HUES6 (cell line): ENCODE measurements at regions not wholly inside any gene's neighbourhood (a gene's known extent, or its start where the extent isn't known, plus 50 kb on each side); places are given as distances from the start of the nearest gene placed in this dataset.

ENCODE experiments used
- H3K27ac ChIP-seq: 2 replicates; pipeline ENCODE4 v1.7.0; 2013; ENCODE audit warnings: low read depth, mild to moderate bottlenecking, low read length, inconsistent platforms
- H3K27me3 ChIP-seq: 2 replicates; pipeline ENCODE4 v1.6.1; 2013; ENCODE audit warnings: low read length; ENCODE audit not compliant: control insufficient read depth, insufficient read depth
- H3K36me3 ChIP-seq: 2 replicates; pipeline ENCODE4 v1.6.1; 2013; ENCODE audit warnings: low read length; ENCODE audit not compliant: control insufficient read depth, insufficient read depth
- H3K4me1 ChIP-seq: 2 replicates; pipeline ENCODE4 v1.6.1; 2013; ENCODE audit warnings: low read length; ENCODE audit not compliant: control insufficient read depth, insufficient read depth
- H3K4me3 ChIP-seq: 2 replicates; pipeline ENCODE4 v1.5.1; 2013; ENCODE audit warnings: low read depth, low read length
- H3K9ac ChIP-seq: one replicate; pipeline ENCODE4 v1.6.1; 2013; ENCODE audit warnings: mild to moderate bottlenecking, low read length
- H3K9me3 ChIP-seq: 2 replicates; pipeline ENCODE4 v1.6.1; 2013; ENCODE audit warnings: low read depth, low read length; ENCODE audit not compliant: control insufficient read depth, insufficient read depth

DNA sequence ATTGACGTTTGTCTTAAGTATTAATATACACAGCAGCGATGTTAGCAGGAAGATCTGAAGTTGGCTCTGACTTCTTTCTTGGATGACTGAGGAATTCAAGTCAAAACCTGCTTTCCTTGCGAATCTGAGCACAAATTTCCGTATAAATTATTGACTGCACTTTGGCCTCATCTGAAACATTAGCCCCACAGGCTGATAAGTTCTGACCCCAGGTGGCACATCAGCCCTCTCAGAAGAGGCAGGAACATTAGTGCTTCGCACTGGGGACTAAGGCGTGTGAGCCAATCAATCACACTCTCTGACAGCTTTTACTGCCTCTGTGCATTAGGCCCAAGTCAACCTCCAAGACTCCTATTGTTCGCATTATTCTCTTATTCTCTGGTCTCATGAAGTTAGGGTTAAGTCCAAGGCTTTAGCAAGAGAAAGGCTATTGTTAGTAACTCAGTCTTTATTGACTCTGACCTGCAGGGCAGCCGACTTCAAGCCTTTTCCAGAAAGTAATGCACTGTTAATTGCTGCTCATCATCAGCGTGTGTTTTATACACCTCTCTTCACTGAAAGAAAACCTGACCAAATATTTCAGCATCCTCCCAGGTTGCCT is 84.2 kb downstream of the ZNF608 start:
- peak overlapping the region; percentile 43; the same call in 1 of the 2 replicates for H3K4me3 ChIP-seq
- H3K27me3 ChIP-seq: no peaks in the 10 kb centered on the region
- H3K36me3 ChIP-seq: no peaks in the 10 kb centered on the region
- peaks cover 85% of the 10 kb centered on the region for H3K4me1 ChIP-seq
- H3K9ac ChIP-seq: peak overlapping the region; percentile 64
- H3K27ac ChIP-seq: peak overlapping the region; percentile 44; the same call in 1 of the 2 replicates
- H3K9me3 ChIP-seq: no peaks in the 10 kb centered on the region

DNA sequence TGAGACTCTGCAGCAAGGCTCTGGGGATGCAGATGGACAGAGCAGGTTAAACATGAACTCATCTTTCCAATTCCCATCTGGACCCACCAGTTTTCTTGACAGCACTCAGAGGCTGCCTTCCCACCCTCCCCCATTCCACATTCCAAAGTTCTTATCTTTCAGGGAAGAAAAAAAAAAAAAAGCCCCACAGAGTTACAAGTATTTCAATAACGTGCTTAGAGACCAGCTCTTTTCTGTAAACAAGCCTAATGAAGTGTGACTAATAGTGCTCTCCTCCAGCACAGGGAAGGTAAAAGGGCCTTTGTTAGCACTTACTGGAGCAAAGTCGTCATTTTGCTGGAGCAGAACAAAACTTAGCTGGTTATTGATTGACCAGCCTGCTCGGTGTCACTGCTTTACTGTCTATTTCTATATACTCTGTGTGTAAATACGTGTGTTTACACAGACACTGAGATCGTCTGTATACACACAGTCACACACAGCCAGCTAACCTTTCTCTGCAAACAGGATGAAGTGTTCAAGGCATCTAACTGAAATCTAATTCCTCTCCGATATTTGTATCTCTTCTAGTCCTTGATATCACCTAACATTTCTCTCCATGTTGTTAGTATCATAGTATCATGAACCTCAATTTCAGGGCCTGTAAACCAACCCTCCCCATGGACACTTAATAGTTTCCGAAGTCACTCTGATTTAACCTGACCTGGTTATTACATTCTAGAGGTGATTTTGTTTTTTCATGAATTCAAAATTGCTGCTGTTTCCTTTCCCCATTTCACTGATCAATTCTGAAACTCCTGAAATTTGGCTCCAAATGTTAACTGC is 84.9 kb downstream of the ZNF608 start:
- H3K27ac ChIP-seq: peak overlapping the region; percentile 41; the same call in 1 of the 2 replicates

GRCh38 chr5:124660229-124661093 is 86.0 kb downstream of the ZNF608 start:
- Histone ChIP-seq H3K4me1 (peaks cover 87% of the 10 kb centered on the region), H3K27me3 (no peaks in the 10 kb centered on the region), H3K36me3 (no peaks in the 10 kb centered on the region), H3K9me3 (no peaks in the 10 kb centered on the region), H3K27ac (peak overlapping the region; percentile 32; the same call in 1 of the 2 replicates), H3K9ac (peak overlapping the region; percentile 20), H3K4me3 (peak overlapping the region; percentile 43)

More for the DNA sequence above, 84.9 kb downstream of the ZNF608 start:
- no peaks in the 10 kb centered on the region for H3K27me3 ChIP-seq
- H3K4me1 ChIP-seq: peaks cover 87% of the 10 kb centered on the region
- H3K9me3 ChIP-seq: no peaks in the 10 kb centered on the region
- peak overlapping the region; percentile 64 for H3K9ac ChIP-seq
- no peaks in the 10 kb centered on the region for H3K36me3 ChIP-seq
- peak overlapping the region; percentile 43 for H3K4me3 ChIP-seq

- H3K4me3 ChIP-seq: no peak overlapping the region
- H3K9ac ChIP-seq: peak overlapping the region; percentile 36
- no peaks in the 10 kb centered on the region for H3K9me3 ChIP-seq
- peaks cover 90% of the 10 kb centered on the region for H3K4me1 ChIP-seq
- no peaks in the 10 kb centered on the region for H3K27me3 ChIP-seq
- H3K27ac ChIP-seq: no peak overlapping the region
- H3K36me3 ChIP-seq: no peaks in the 10 kb centered on the region
These were observed 86.6 kb downstream of the ZNF608 start for GRCh38 chr5:124659798-124660197.

GRCh38 chr5:124658867-124659557 is 87.4 kb downstream of the ZNF608 start:
- H3K4me1 ChIP-seq: peaks cover 89% of the 10 kb centered on the region

DNA sequence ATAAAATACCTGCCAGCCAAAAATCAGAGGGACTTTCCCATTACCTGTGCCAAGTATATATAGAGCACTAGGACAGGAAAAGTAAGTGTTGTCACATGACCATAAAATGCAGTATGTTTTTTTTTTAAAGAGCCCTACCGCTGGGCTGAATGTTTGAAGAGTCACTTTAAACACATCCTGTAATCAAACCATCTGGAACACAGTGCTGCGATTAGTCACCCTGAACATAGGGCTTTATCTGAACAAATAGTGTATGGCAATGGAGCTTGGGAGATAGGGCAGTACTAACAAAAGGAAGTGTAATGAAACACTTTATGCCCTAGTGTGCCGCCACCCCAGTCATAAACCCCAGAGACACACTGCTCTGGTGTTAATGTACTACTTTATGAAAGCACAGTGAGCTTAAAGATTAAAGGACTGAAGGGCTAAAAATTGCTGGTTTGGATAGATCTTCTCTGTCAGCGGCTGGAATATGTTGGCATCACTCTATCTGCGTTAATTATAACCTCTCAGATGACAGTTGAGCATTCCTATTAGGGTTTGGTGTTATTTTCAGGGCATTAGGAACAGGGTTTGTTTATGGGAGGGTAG is 90.4 kb downstream of the ZNF608 start:
- no peak overlapping the region for H3K4me3 ChIP-seq
- H3K9me3 ChIP-seq: no peaks in the 10 kb centered on the region
- H3K36me3 ChIP-seq: peaks cover 8% of the 10 kb centered on the region; the same call in 1 of the 2 replicates
- no peak overlapping the region for H3K9ac ChIP-seq
- no peak overlapping the region for H3K27ac ChIP-seq
- no peaks in the 10 kb centered on the region for H3K27me3 ChIP-seq
- peaks cover 81% of the 10 kb centered on the region for H3K4me1 ChIP-seq

More at GRCh38 chr5:124658867-124659557, 87.4 kb downstream of the ZNF608 start:
- no peak overlapping the region for H3K4me3 ChIP-seq
- no peak overlapping the region for H3K27ac ChIP-seq
- peak overlapping the region; percentile 36 for H3K9ac ChIP-seq
- H3K27me3 ChIP-seq: no peaks in the 10 kb centered on the region
- H3K36me3 ChIP-seq: peaks cover 8% of the 10 kb centered on the region; the same call in 1 of the 2 replicates
- no peaks in the 10 kb centered on the region for H3K9me3 ChIP-seq

- Histone ChIP-seq H3K9me3 (no peaks in the 10 kb centered on the region), H3K4me3 (no peak overlapping the region), H3K36me3 (peaks cover 8% of the 10 kb centered on the region; the same call in 1 of the 2 replicates), H3K27me3 (no peaks in the 10 kb centered on the region), H3K9ac (no peak overlapping the region), H3K27ac (no peak overlapping the region), H3K4me1 (peaks cover 81% of the 10 kb centered on the region)
These were observed 91.1 kb downstream of the ZNF608 start for GRCh38 chr5:124655251-124655917.

- Histone ChIP-seq H3K9me3 (no peaks in the 10 kb centered on the region), H3K4me3 (no peak overlapping the region), H3K27me3 (no peaks in the 10 kb centered on the region), H3K9ac (peak overlapping the region; percentile 18), H3K27ac (no peak overlapping the region), H3K36me3 (peaks cover 9% of the 10 kb centered on the region; the same call in 1 of the 2 replicates), H3K4me1 (peaks cover 81% of the 10 kb centered on the region)
These were observed 92.0 kb downstream of the ZNF608 start for GRCh38 chr5:124654418-124654817.

GRCh38 chr5:124653666-124654065 is 92.8 kb downstream of the ZNF608 start:
- Histone ChIP-seq H3K27ac (no peak overlapping the region), H3K27me3 (no peaks in the 10 kb centered on the region), H3K9ac (no peak overlapping the region), H3K9me3 (no peaks in the 10 kb centered on the region), H3K4me3 (no peak overlapping the region), H3K4me1 (peaks cover 80% of the 10 kb centered on the region), H3K36me3 (peaks cover 16% of the 10 kb centered on the region)
